ENCODE measurements at regions not wholly inside any gene's neighbourhood (a gene's known extent, or its start where the extent isn't known, plus 50 kb on each side); places are given as distances from the start of the nearest gene placed in this dataset.

DNA sequence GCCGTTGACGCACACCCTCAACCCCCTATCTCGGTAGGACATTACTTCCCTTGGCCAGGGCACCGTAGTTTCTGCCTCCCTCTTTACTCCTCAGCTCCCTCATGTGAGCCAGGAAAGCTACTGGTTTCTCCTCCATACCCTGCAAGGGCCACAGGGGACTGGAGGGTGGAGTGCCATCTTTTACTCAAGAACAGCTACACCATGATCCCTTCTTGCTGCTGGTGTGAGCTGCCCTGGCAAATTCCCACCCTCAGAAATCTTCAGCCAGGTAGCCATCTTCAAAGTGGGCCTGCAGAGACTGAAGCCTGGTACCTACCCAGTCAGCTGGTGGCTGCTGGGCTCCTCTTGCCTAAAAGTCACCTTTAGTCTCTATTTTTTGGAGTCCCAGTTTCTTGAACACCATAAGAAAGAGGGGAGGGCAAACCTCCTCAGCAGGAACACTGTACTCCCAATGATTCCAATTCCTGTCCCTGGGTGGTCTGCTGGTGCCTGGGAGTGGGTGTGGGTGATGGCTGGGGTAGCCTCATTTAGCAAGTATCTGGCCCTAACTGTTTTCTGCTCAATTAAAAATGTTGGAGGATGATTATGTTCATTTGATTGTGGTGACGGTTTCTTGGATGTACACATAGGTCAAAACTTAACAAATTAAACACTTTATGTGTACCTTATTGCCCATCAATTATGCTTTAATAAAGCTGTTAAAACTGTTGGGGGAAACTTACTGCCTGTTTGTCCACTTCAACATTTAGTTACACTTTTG lies 105.0 kb upstream of the NPY start:
- DNase-seq (ENCODE audit: low read depth), result no peak
- TF ChIP-seq, protein P1, sequence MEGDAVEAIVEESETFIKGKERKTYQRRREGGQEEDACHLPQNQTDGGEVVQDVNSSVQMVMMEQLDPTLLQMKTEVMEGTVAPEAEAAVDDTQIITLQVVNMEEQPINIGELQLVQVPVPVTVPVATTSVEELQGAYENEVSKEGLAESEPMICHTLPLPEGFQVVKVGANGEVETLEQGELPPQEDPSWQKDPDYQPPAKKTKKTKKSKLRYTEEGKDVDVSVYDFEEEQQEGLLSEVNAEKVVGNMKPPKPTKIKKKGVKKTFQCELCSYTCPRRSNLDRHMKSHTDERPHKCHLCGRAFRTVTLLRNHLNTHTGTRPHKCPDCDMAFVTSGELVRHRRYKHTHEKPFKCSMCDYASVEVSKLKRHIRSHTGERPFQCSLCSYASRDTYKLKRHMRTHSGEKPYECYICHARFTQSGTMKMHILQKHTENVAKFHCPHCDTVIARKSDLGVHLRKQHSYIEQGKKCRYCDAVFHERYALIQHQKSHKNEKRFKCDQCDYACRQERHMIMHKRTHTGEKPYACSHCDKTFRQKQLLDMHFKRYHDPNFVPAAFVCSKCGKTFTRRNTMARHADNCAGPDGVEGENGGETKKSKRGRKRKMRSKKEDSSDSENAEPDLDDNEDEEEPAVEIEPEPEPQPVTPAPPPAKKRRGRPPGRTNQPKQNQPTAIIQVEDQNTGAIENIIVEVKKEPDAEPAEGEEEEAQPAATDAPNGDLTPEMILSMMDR (IDR thresholded peaks at IDR 0.05; ENCODE audit: insufficient read depth, low read depth, low read length, missing control alignments), result no peak

DNA sequence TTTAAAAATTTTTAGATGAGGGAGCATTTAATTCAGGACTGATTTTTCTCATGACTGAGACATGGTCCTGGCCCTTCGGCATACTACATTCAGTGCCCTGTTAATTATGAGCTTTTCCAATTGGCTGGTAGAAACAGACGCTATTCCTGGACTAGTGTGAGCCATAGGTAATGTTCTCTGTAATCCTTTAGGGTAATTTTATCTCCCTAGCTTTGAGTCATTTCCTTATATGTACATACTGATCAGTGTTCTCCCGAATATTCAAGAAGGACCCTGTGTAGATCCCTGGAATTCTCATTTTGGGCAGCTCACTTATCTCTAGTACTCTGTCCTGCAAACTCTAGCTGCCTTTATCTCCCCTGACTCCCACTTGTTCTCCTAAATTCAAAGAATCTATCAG lies 92.6 kb upstream of the NPY start:
- no peak overlapping the region for H3K4me3 ChIP-seq (ENCODE audit: low read depth, low read length)
- TF ChIP-seq, protein P1 (IDR thresholded peaks at IDR 0.05; ENCODE audit: insufficient read depth, low read depth, low read length, missing control alignments), result no peak
- DNase-seq (ENCODE audit: low read depth), result no peak

More for the DNA sequence above, 105.0 kb upstream of the NPY start:
- H3K4me3 ChIP-seq (ENCODE audit: low read depth, low read length), result no peak overlapping the region

DNA sequence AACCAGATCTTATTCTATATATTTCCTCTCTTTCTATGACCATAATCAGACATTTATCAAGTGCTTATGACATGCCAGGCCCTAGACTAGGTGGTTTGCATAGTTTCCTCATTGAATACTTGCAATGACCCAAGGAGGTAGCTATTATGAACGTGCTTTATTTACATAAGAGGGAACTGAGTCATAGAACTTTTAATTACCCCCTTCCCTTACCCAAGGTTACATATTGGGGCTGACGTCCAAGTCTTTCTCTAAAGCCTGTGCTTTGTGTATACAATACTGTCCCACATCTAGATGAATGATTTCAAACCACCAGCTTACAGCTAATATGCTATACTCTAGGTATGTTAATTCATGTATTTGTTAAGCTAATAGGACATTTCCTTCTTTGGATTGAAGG lies 91.9 kb upstream of the NPY start:
- no peak overlapping the region for H3K4me3 ChIP-seq (ENCODE audit: low read depth, low read length)
- DNase-seq (ENCODE audit: low read depth), result no peak
- TF ChIP-seq, protein P1 (IDR thresholded peaks at IDR 0.05; ENCODE audit: insufficient read depth, low read depth, low read length, missing control alignments), result no peak

DNA sequence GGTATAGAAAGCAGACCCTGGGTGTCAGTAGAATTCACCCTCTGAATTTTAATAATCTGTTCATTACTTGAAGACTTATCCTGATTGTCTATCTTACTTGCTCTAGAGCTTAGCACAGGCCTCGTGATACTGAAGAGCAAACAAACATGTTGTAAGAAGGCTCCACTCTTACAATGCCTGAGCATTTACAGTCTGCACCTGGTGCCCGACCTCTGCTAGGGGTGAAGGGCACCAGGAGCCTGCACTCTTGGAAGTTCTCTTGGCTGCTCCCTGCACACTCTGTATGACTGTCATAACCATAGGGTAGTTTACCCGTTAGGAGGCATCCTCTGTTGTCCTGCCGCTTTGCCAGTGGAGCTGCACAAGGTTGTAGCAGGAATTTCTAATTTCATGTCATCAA lies 91.3 kb upstream of the NPY start:
- TF ChIP-seq, protein P1 (IDR thresholded peaks at IDR 0.05; ENCODE audit: insufficient read depth, low read depth, low read length, missing control alignments), result no peak
- DNase-seq (ENCODE audit: low read depth), result no peak
- H3K4me3 ChIP-seq (ENCODE audit: low read depth, low read length), result no peak overlapping the region

DNA sequence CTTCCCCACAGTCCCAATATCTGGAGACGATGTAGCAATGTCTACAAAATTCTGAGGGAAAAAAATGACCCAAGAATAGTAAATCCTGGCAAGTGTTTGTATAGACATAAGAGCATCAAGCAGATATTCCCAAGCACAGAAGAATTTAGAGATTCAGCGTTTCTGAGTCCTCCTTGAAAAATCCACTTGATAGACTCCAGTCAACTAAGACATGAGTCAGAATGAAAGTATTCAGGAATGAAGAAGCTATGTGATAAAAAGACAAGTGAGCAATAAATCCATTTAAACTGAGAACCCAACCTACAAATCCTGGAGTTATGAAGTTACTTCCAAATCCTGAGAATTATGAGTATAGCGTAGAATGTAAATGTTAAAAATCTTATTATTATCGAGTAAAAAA lies 86.1 kb upstream of the NPY start:
- TF ChIP-seq, protein P1 (IDR thresholded peaks at IDR 0.05; ENCODE audit: insufficient read depth, low read depth, low read length, missing control alignments), result no peak
- DNase-seq (ENCODE audit: low read depth), result no peak
- H3K4me3 ChIP-seq (ENCODE audit: low read depth, low read length), result no peak overlapping the region

DNA sequence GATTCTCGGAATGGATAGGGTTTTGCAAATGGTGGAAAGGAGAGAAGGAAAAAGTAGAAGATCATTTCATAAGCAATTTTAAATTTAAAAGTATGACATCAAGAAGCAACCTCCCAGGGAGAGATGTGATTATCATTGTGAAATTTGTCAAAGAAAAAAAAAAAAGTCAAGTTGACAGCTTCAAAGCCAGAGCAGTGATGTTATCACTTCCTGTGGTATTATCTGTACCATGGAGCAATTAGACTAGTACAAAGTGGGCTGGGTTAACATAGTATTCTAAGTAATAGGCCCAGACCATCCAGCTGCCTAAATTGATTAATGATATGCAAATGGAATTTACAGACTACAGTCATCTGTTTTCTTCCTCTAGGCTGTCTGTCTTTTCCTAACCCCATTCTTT lies 84.0 kb upstream of the NPY start:
- H3K4me3 ChIP-seq (ENCODE audit: low read depth, low read length), result no peak overlapping the region
- TF ChIP-seq, protein P1 (IDR thresholded peaks at IDR 0.05; ENCODE audit: insufficient read depth, low read depth, low read length, missing control alignments), result no peak
- no peak for DNase-seq (ENCODE audit: low read depth)

All from GM12865 (cell line).